NCI-H345 treated with DMSO at 0.1 percent for 48 hours (cell line): ENCODE measurements at regions not wholly inside any gene's neighbourhood (a gene's known extent, or its start where the extent isn't known, plus 50 kb on each side); places are given as distances from the start of the nearest gene placed in this dataset.
"Not testable (repeated sequence)": the region's sequence is repeated elsewhere in the genome, so short reads cannot be mapped to it uniquely, and the experiment has no call there.

ENCODE experiments used
- DNase-seq: peaks from one replicate; lab custom pipeline; 2025; ENCODE audit not compliant: unreplicated experiment; lab: John Stamatoyannopoulos, UW

GRCh38 chr7:113188396-113188795, 70.0 kb upstream of the SMIM30 start:
- no peak for DNase-seq

GRCh38 chr7:113179313-113179712, 61.0 kb upstream of the SMIM30 start:
- DNase-seq: no peak

- DNase-seq: no peak
Measured at GRCh38 chr7:113176836-113177235, 58.5 kb upstream of the SMIM30 start.

DNA sequence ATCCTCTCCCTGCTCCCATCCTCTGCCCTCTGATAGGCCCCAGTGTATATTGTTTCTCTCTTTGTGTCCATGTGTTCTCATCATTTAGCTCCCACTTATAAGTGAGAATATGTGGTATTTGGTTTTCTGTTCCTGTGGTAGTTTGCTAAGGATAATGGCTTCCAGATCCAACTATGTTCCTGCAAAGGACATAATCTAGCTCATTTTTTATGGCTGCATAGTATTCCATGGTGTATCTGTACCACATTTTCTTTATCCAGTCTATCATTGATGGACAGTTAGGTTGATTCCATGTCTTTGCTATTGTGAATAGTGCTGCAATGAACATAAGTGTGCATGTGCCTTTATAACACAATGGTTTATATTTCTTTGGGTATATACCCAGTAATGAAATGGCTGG, 57.8 kb upstream of the SMIM30 start:
- not testable (repeated sequence) for DNase-seq

DNA sequence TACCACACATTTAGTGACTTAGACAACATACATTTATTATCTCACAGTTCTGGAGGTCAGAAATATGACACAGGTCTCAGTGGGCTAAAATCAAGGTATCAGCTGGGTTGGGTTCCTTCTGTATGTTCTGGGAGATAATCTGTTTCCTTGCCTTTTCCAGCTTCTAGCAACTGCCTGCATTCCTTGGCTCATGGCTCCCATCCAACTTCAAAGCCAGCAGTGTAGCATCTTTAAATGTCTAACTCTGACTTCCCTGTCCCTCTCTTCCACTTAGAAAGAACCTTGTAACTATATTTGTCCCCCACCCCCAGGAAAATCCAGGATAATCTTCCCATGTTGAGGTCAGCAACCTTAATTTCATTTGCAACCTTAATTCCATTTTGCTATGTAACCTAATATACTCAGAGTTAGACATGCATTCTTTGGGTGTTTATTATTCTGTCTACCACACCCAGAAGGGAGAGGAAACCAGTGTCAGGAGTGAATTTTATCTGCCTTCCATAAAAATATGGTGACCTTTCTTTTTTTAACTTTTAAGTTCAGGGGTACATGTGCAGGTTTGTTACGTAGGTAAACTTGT, 57.3 kb upstream of the SMIM30 start:
- no peak for DNase-seq

- no peak for DNase-seq
Measured at GRCh38 chr7:113172726-113173125, 54.4 kb upstream of the SMIM30 start.

- no peak for DNase-seq
Measured at GRCh38 chr7:113170591-113170990, 52.2 kb upstream of the SMIM30 start.
